Stimulated activated CD4-positive, alpha-beta T cell treated with anti-CD3 and anti-CD28 coated beads, Interleukin-2, amount 100 ng/mL, for 4 hours (primary cell): ENCODE measurements at regions not wholly inside any gene's neighbourhood (a gene's known extent, or its start where the extent isn't known, plus 50 kb on each side); places are given as distances from the start of the nearest gene placed in this dataset.

Source experiments
- DNase-seq: peaks from one replicate; pipeline ENCODE4 v3.0.0-alpha.2; 2020; ENCODE audit warnings: low read depth

DNA sequence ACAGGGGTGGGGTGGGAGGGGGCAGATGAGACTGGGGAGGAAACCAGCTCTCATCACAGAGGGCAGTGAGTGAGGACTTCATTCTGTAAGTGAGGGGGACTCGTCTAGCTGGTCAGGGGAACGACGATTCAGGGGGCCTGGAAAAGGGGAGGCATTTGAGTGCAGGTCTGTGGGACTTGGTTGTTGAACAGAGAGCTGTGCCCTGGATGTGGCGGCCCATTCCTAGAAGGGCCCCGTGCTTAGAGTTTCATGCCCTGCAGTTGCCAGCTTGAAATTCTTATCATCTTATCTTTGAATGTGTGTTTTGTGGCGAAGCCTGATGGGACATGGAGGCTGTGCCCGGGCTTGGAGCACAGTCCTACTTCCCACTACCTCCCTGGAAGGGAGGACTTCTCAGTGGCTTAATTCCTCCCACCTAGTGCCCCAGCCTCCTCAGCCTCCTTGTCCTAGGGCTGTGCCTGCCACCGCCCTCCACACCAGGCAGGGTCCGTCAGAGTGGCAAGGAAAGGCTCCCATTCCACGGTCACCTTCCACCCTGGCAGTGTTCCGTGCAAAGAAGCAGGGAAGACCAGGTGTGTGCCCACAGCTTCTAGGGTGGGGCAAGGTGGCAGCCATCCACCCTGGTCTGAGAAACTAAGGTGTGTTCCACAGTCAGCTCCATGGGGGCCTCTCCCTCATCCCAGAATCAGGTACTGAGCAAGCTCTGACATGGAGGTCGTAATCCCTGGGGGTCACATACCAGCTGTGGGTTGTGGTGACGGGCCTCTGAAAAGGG lies 59.7 kb upstream of the LMO1 start:
- DNase-seq: no peak

DNA sequence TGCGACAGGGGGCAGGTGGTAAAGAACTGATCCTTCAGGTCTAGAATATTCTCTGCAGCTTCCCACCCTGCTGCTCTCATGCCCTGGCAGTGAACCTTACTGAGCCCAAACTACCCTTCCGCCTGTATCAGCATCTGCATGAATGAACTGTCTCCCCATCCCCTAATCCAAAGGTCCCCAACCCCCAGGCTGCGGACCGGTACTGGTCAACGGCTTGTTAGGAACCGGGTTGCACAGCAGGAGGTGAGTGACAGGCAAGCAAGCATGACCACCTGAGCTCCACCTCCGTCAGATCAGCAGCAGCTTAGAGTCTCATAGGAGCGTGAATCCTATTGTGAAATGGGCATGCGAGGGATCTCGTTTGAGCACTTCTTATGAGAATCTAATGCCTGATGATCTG lies 58.2 kb upstream of the LMO1 start:
- DNase-seq: no peak

DNA sequence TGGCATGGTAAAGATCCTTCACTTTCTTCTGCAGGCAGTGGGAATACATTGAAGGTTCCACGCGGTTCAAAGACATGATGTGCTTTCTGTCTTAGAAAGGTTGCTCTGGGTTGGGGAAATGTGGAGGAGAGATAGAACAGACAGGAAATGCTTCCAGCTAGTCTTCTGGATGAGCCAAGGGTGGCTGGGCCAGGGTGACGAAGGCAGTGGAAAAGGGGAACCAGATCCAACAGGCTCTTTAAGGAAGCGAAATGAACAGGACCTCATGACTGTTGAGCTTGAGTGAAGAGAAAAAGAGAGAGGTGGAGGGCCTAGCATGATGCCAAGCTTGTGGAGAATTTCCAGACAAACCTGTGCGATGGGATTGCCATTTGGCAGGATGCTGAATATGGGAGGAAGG lies 56.4 kb upstream of the LMO1 start:
- DNase-seq: no peak

GRCh38 chr11:8318536-8318935 lies 54.9 kb upstream of the LMO1 start:
- DNase-seq: no peak

DNA sequence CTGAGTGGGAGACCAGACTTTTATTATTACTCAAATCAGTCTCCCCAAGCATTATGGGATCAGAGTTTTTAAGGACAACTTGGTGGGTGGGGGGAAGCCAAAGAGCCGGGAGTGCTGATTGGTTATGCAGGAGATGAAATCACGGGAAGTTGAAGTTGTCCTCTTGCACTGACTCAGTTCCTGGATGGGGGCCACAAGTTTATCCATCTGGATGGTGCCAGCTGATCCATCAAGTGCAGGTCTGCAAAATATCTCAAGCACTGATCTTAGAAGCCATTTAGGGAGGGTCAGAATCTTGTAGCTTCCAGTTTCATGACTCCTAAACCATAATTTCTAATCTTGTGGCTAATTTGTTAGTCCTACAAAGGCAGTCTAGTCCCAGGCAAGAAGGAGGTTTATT lies 53.5 kb upstream of the LMO1 start:
- no peak for DNase-seq

DNA sequence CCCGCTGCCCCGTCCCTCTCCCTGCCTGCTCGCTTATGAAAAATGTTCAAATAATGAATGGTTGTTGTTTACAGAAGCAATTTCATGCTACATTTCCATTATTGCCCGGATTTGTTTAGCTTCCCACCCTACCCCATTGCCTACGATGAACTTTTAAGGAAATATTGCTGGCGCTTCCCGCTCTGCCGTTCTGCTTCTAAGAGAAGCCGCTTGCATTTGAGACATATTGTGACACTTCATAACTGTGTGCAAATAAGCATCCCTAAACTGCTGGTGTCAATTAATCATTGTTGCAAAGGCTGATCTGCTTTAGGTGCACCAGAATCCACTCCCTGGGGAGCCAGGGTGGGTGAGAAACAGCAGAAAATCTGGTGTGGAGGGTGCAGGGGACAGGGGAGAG lies 52.3 kb upstream of the LMO1 start:
- DNase-seq: no peak

DNA sequence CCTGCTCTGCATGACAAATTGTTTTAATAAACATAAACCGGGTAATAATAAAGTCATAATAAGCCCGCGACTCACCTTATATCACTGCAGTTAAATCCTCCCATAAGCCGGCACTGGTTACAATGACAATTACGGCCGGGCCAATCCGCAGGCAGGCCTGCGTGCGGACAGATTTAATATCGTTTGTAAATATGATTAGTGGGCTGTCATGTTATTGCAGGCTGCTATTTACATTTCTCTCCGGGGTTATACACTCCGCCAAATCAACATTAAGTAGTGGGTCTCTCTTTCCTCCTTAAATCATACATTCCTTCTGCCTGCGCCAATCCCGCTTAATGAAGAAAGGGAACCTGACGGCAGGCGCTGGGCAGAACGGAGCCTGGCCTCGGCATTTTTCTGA lies 51.8 kb upstream of the LMO1 start:
- no peak for DNase-seq

- DNase-seq: no peak
These were observed 51.2 kb upstream of the LMO1 start for GRCh38 chr11:8314916-8315315.

- DNase-seq: no peak
These were observed 49.9 kb upstream of the LMO1 start for GRCh38 chr11:8313504-8314090.
